NCI-H526 treated with DMSO at 0.1 percent for 48 hours (cell line): ENCODE measurements at regions not wholly inside any gene's neighbourhood (a gene's known extent, or its start where the extent isn't known, plus 50 kb on each side); places are given as distances from the start of the nearest gene placed in this dataset.

Source experiments
- DNase-seq: peaks from one replicate; lab custom pipeline; 2025; lab: John Stamatoyannopoulos, UW

DNA sequence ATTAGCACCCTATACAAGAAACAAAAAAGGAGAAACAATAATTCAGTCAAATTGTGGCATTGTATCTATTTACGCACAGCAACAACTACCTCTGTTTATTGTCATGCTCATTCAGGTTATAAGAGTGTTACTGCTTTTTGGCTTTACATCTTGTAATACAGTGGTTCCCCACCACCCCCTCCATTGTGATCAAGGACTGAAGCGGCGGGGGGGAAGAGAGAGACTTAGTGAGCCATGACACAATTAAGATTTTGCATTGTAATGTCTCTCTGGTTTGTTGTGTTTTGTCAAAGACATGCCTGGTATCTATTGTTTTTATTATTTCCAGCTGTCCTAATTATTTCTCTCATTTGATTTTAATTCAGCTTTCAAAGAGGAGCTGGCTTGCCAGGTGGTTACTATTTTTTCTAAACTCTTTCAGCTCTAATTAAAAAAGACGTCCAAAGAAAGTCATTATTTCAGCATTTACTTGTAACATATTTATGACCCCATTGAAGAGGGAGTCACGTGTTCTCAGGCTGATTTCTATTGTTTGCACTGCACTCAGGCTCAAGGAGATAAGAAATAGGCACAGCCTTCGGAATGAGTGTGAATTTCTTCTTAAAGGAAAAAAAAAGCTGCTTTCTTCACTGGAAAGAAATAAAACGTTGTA lies 234.4 kb upstream of the TBL1XR1 start:
- no peak for DNase-seq

- no peak for DNase-seq
These were observed 238.0 kb upstream of the TBL1XR1 start for GRCh38 chr3:177435301-177435700.

- no peak for DNase-seq
These were observed 240.4 kb upstream of the TBL1XR1 start for GRCh38 chr3:177437513-177438337.

DNA sequence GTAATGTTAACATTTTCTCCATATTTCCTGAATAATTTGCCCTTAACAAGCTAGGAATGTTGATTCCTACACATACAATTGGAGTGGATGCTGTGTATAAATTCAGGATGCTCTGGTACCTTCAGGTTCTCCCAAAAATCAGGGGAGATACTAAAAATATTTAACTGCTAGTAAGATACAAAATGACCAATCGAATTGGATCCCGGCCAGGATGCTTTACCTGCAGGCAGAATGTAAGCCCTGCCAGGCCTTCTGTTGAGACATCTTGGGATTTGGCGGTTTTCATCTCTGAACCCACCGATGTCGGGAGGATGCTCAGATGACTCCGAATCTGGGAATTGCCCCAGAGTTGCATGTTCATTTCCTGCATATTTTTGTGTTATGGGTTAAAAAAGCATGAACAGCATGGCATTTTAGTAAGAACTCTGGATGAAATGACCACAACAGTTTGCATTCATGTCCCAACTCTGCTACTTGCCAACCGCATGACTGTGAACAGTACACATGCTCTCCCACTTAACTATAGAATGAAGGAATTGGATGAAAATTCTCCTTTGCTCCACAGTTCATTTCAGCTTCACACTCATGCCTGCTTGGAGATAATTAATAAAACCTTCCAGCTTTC lies 241.4 kb upstream of the TBL1XR1 start:
- no peak for DNase-seq

DNA sequence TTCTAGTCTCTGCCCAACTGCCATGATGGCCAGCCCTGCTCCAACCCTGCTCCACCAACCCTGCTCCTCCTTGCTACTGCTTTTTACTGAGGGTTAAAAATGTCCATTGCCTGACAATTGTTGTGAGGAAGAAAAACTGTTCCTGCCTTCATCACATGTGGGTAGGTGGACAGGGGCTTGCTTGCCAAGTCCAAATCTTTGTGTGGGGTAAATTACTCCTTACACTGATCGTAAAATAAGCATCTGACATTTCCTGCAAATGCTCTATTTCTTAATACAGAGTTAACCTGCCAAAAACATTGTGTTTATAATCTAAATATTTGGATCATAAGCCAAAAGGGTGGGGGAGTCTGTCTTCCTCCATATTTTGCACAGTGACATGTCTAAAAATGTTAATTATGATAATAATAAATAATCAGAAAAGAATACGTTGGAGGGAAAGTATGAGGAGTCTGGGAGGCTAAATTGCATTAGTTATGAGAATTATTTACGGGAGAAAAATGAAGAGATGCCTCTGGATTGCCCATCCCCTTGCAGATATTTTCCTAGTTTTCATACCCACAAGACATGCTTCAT lies 242.5 kb upstream of the TBL1XR1 start:
- no peak for DNase-seq

DNA sequence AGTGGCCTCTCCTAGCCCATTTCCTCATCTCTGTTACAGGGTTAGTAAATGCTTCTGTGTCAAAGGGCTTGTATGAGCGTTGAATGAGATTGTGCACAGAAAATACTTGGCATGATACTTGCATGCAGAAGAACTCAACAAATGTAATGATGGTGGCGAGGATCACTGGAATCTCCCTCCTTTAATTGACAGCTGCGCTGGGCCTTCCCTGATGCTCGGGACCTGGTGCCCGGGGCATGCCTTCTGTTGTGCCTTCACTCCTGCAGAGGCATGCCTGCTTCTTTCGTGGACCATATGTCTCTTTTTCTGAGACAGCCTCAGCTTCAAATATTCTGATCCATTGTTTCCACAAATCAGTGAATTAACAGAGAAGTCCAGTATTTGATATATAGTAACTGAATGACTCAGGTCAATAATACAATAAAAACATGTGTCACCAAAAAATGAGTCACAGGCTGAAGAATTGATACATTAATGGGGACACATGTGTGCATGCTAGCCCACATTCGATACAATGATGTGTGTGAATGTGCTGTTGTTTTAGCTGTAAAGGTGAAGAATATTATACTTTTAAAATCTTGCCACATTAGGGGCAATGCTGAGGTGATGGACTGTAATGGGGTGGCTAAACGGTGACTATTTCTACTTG lies 243.3 kb upstream of the TBL1XR1 start:
- DNase-seq = no peak

DNA sequence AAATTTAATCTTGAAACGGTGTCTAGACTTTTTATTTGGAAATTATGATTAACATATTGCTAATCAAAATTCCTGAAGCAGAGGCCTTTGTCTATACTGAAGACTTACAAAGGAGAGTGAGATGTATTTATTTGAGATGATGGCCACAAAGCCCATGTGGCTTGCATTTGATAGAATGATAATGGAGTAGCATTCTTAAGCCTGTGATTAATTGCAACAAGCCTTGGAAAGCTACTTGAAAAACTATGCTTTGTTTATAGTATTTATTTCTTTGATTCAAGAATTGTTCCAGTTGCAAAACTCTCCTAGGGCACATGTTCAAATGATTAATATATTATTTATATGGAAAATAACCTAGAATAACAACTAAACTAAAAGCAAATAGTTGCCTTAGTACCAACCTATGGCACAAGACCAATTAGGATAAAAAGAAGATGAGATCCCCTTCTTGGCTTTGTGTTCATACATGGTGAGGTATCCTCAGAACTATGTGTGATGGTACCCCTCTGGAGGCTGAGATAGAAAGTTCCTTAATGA lies 244.1 kb upstream of the TBL1XR1 start:
- DNase-seq = no peak

DNA sequence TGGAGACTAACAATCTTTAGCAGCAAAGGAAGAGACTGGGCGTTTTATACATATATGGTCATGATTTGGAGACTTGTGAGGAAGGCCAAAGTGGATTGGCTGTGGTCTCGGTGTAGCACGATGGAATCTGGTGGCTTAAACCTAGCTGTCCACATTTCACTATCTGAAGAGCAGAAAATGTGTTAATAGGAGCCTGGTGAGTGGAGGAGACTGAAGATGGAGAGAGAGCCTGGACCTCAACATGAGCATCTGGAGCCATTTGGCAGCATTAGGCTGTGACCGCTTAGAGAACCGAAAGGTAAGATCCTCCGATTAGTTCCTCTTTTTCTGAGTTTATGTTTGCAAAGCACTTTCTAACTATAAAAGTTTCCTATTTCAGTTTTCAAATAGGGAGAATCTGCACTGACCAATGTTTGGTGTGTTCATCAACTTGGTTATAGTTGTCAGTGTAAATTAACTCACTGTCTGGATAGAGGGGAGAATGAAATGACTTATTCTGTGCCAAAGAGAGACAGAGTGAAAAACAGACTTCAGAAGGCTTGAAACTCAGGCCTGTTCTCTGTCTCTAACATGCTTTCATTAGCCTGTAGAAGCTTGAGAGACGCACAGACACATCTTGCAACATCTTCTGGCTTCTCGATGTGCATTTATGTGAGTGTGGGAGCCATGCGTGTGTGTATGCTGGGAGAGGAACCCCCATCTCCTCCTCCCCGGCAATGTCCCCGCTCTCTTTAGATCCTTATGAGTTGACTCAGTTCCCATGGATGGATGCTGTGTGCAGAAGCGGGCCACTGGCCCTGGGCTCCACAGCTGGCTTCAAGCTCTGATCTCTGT lies 244.7 kb upstream of the TBL1XR1 start:
- no peak for DNase-seq

- no peak for DNase-seq
These were observed 246.2 kb upstream of the TBL1XR1 start for GRCh38 chr3:177443469-177443868.

DNA sequence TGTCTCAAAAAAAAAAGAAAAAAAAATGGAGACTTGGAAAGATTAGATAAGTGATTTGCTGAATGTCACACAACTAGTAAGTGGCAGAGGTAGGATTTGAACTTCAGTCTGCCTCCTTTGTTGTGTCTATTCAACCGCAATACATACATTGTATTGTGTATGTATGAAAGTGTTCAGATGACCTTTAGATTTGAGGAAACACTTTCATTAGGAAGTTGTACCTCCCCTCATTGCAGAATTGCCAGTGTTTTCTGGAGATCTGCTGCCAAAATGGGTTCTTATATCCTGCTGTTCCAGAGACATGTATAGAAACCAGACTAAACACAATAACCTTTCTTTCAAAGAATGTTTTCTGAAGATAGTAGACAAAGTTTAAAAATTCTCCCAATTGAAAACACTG lies 247.4 kb upstream of the TBL1XR1 start:
- DNase-seq = no peak

GRCh38 chr3:177445549-177445948 lies 248.3 kb upstream of the TBL1XR1 start:
- DNase-seq = no peak

DNA sequence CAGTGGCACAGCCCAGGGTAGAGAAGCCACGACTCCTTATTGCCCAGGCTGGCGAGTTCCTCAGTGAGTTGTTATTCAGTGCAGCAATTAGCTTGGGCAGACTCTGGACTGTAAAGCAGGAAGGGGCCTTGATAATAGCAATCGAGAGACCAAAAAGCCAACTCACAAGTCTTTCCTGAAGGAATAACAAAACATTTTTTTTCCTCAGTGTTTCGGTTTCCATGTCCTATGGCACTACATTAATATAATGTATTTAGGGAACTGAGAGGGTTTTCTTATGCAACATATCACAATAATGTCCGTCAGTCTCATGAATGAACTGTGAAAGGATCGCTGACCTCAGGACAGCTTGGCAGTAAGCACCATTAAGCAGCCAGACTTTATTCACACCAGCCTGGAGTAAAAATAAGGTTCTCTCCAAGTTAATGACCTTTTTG lies 248.9 kb upstream of the TBL1XR1 start:
- no peak for DNase-seq

- no peak for DNase-seq
These were observed 250.7 kb upstream of the TBL1XR1 start for GRCh38 chr3:177447938-177448337.

- no peak for DNase-seq
These were observed 251.7 kb upstream of the TBL1XR1 start for GRCh38 chr3:177448987-177449359.

GRCh38 chr3:177449360-177450006 lies 252.2 kb upstream of the TBL1XR1 start:
- no peak for DNase-seq

- DNase-seq = no peak
These were observed 254.0 kb upstream of the TBL1XR1 start for GRCh38 chr3:177451301-177451750.

DNA sequence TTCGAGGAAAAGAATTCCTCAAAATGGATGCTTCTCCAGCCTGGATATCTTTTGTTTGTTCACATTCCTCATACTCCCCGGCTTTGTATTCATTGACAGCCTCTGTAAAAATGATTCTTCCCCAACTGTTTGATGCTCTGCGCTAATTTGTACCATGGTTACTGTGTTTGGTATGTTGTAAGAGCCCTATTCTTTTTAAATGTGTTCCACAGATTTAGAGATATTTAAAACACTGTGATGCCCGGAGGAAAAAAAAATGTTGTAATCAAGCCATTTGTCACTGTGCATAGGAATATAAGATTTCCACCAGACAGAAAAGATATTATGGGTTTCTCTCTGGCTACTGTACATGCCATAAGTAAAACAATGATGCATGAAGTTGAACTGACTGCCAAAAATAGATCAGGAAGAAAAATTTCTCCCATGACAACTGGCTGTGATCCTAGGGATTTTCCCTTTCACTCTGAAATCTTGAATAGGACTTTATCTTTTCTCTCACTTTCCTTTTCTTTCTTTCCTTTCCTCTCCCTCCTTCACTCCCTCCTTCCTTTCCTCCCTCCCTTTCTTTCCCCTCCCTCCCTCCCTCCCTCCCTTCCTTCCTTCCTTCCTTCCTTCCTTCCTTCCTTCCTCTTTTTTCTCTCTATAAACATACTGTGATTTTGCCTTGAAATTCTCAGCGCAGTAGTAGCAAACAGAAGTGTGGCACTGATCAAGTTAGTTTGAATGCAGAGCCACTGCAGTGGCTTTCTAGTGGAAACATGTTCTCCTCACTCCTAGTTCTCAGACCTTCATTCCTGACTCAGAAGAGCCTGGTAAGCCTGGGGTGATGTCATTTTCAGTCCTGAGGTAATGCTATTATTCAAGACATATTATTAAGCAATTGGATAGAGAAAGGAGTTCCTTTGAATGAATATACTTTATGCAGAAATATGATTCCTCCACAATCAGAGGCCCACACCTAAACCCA lies 254.9 kb upstream of the TBL1XR1 start:
- no peak for DNase-seq

- no peak for DNase-seq
These were observed 255.7 kb upstream of the TBL1XR1 start for GRCh38 chr3:177452831-177453450.

DNA sequence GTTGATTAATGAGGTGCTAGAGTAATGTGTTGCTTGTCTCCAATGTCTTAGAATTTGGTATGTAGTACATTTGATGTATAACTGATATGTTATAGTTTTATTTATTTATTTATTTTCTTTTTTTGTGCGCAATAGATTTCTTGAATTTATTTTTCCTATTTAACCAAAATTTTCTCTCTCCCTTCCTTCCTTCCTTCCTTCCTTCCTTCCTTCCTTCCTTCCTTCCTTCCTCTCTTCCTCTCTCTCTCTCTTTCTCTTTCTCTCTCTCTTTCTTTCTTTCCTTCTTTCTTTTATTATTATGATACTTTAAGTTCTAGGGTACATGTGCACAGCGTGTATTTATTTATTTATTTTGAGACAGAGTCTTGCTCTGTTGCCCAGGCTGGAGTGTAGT lies 256.2 kb upstream of the TBL1XR1 start:
- DNase-seq = no peak
